GM12878 (cell line): ENCODE measurements at regions not wholly inside any gene's neighbourhood (a gene's known extent, or its start where the extent isn't known, plus 50 kb on each side); places are given as distances from the start of the nearest gene placed in this dataset.

Experiments used
- ATAC-seq: fragments of 200-7000 bp; cut with Tn5 transposase; 3 replicates; pipeline ENCODE4 v1.9.1; 2020; ENCODE audit warnings: mild to moderate bottlenecking, moderate library complexity
- BruUV-seq: library from RNA; stranded (reverse); fragments of 400-500 nt; replicated peaks from 2 replicates; lab custom pipeline; 2021; lab: Mats Ljungman, UMichigan
- CTCF ChIA-PET: fragments of 300-600 bp; sonication (Branson Sonifier 250); formaldehyde crosslinking; extraction: SDS; loops from one replicate; lab custom pipeline; 2021; ENCODE audit warnings: inconsistent platforms; lab: Yijun Ruan, JAX
- POLR2A ChIA-PET: fragments of 350-600 bp; formaldehyde crosslinking; extraction: SDS; loops from one replicate; lab custom pipeline; 2021; ENCODE audit warnings: inconsistent platforms; lab: Charles Lee
- RAD21 ChIA-PET: fragments of 300-600 bp; sonication (Branson Sonifier 250); formaldehyde crosslinking; loops from one replicate; lab custom pipeline; 2023; ENCODE audit warnings: antibody characterized with exemption; ENCODE audit not compliant: unreplicated experiment; lab: Charles Lee
- SMC1A ChIA-PET: fragments of 300-600 bp; sonication (Branson Sonifier 250); formaldehyde crosslinking; loops from one replicate; lab custom pipeline; 2023; ENCODE audit not compliant: unreplicated experiment, uncharacterized antibody; lab: Charles Lee
- DNase-seq: peaks from one replicate; pipeline ENCODE4 v3.0.0-alpha.2; 2011; ENCODE audit warnings: low read depth, low spot score
- FAIRE-seq: peaks from 3 replicates; lab custom pipeline; 2011; peaks lifted over from hg19 to GRCh38; lab: Jason Lieb, UNC
- H2AFZ ChIP-seq: 2 replicates; pipeline ENCODE4 v1.6.0; 2011; ENCODE audit warnings: low read depth, low read length, control low read depth; ENCODE audit not compliant: control insufficient read depth
- H3K27ac ChIP-seq: 2 replicates; pipeline ENCODE4 v1.5.1; 2011; ENCODE audit warnings: control low read depth; ENCODE audit not compliant: control insufficient read depth, insufficient read depth
- H3K27me3 ChIP-seq, 2 experiments: replicated peaks in 1 of 2; 2 replicates each; pipeline versions ENCODE4 v1.6.0 to v1.6.1; 2011; ENCODE audit warnings: low read length in 1 of 2; ENCODE audit not compliant: control insufficient read depth in 2 of 2, insufficient read depth in 2 of 2
- H3K36me3 ChIP-seq, 2 experiments: 2 replicates each; pipeline ENCODE4 v1.5.1; 2011; ENCODE audit warnings: low read length in 1 of 2; ENCODE audit not compliant: control insufficient read depth in 2 of 2, insufficient read depth in 2 of 2
- H3K4me1 ChIP-seq: 2 replicates; pipeline ENCODE4 v1.6.1; 2011; ENCODE audit warnings: mild to moderate bottlenecking, low read length, moderate library complexity, mixed read lengths; ENCODE audit not compliant: control insufficient read depth, insufficient read depth
- H3K4me2 ChIP-seq: 2 replicates; pipeline ENCODE4 v1.6.0; 2011; ENCODE audit warnings: control low read depth; ENCODE audit not compliant: control insufficient read depth, insufficient read depth
- H3K4me3 ChIP-seq: fragments of 200-600 bp; sonication (generic); 2 replicates; pipeline ENCODE4 v1.5.1; 2016
- H3K79me2 ChIP-seq: 2 replicates; pipeline ENCODE4 v1.6.0; 2011; ENCODE audit warnings: low read length; ENCODE audit not compliant: control insufficient read depth, insufficient read depth
- H3K9ac ChIP-seq: 2 replicates; pipeline ENCODE4 v1.8.0; 2011; ENCODE audit warnings: low read length, control low read depth, mixed read lengths; ENCODE audit not compliant: control insufficient read depth, insufficient read depth
- H3K9me3 ChIP-seq: replicated peaks from 3 replicates; pipeline ENCODE4 v1.5.1; 2011; ENCODE audit warnings: mild to moderate bottlenecking, low read length; ENCODE audit not compliant: control insufficient read depth, insufficient read depth
- H4K20me1 ChIP-seq: 2 replicates; pipeline ENCODE4 v1.6.0; 2011; ENCODE audit not compliant: control insufficient read depth, insufficient read depth
- BCL3 ChIP-seq: IDR thresholded peaks from 2 replicates; pipeline ENCODE4 v1.6.1; 2011; ENCODE audit warnings: borderline replicate concordance, low read depth, mild to moderate bottlenecking, moderate library complexity, low read length; ENCODE audit not compliant: insufficient read depth, poor library complexity, severe bottlenecking
- BMI1 ChIP-seq: fragments of 450-650 bp; IDR thresholded peaks from 2 replicates; pipeline ENCODE4 v1.6.1; 2016; ENCODE audit warnings: mild to moderate bottlenecking, moderate library complexity, borderline replicate concordance
- CREB1 ChIP-seq: IDR thresholded peaks from 2 replicates; pipeline ENCODE4 v1.6.1; 2012; ENCODE audit warnings: low read depth, mild to moderate bottlenecking, inconsistent platforms
- ESRRA ChIP-seq: IDR thresholded peaks from 2 replicates; pipeline ENCODE4 v1.6.1; 2012; ENCODE audit warnings: mild to moderate bottlenecking, low read length, improper control_type of control experiment
- IRF5 ChIP-seq: fragments of 450-650 bp; IDR thresholded peaks from 2 replicates; pipeline ENCODE4 v1.6.1; 2017; ENCODE audit warnings: borderline replicate concordance
- PAX5 ChIP-seq: IDR thresholded peaks from 2 replicates; pipeline ENCODE4 v1.6.1; 2011; ENCODE audit warnings: low read depth, low read length, borderline replicate concordance
- RAD21 ChIP-seq: IDR thresholded peaks from 2 replicates; pipeline ENCODE4 v1.6.1; 2011; ENCODE audit warnings: mild to moderate bottlenecking, low read depth, low read length, moderate library complexity; ENCODE audit not compliant: insufficient read depth
- TARDBP ChIP-seq: IDR thresholded peaks from 2 replicates; pipeline ENCODE4 v1.6.1; 2016; ENCODE audit warnings: borderline replicate concordance
- YY1 ChIP-seq: IDR thresholded peaks from 2 replicates; pipeline ENCODE4 v1.6.1; 2011; ENCODE audit warnings: low read depth, mild to moderate bottlenecking, low read length
- ZNF592 ChIP-seq: fragments of 450-650 bp; IDR thresholded peaks from 2 replicates; pipeline ENCODE4 v1.6.1; 2017; ENCODE audit warnings: mild to moderate bottlenecking, moderate library complexity
- WGBS: methylation state at CpG from one replicate; pipeline ENCODE4 v1.1.6; 2016; ENCODE audit warnings: low lambda C conversion rate; ENCODE audit not compliant: insufficient replicate concordance, insufficient coverage; ENCODE audit errors: missing lambda C conversion rate; 5-methylcytosine and 5-hydroxymethylcytosine counted together
- in situ Hi-C: fragments of 300-500 bp; cut with MboI; formaldehyde crosslinking; loops from 9 replicates; pipeline ENCODE4 v1.14.3; 2018; ENCODE audit warnings: mixed read lengths
- intact Hi-C: fragments of 100-400 bp; cut with micrococcal nuclease; formaldehyde crosslinking; loops from one replicate; pipeline ENCODE4 v1.14.2; 2022; ENCODE audit not compliant: unreplicated experiment
- TF ChIP-seq, protein P1 (sequence below): fragments of 450-650 bp; IDR thresholded peaks from 2 replicates; pipeline ENCODE4 v1.6.1; 2018; ENCODE audit warnings: borderline replicate concordance, mild to moderate bottlenecking; ENCODE audit not compliant: partially characterized antibody
- TF ChIP-seq, protein P2 (sequence below): IDR thresholded peaks from 2 replicates; pipeline ENCODE4 v1.6.1; 2012; ENCODE audit warnings: low read length, inconsistent platforms

DNA sequence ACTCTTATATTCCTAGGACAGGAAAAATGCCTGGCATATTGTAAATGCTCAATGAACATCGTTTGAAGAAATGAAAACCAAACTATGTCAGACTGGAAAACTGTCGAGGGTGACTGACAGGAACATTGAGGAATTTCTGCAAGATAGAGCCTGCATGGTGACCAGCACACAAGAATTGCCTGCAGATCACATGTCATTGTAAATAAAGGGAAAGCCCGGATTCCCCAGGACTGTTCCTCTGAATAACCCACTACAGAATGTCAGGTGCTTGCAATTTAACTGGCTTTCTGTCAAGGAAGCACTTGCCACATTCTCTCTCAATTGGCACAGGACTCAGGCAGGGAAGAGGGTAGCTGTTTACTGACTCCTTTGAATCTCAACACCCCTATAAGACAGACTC, 129.0 kb upstream of the REG3G start:
- H2AFZ ChIP-seq, result no peak overlapping the region
- BruUV-seq, result no TSS peak
- H3K9me3 ChIP-seq, result no peaks in the 10 kb centered on the region
- FAIRE-seq (no peak), ATAC-seq (no peak), DNase-seq (no peak)
- no peaks in the 10 kb centered on the region for H3K27me3 ChIP-seq
- H4K20me1 ChIP-seq, result no peaks in the 10 kb centered on the region
- no peak overlapping the region for H3K4me2 ChIP-seq
- no peaks in the 10 kb centered on the region for H3K4me1 ChIP-seq
- intact Hi-C loops (no loop called here), in situ Hi-C loops (no loop called here)
- ChIA-PET RAD21 (interaction anchor here (0.6 kb wide), 1 partner anchor 281 kb away, joined by 3 read pairs; no protein-coding TSS in a partner anchor), POLR2A (no interaction called here), SMC1A (interaction anchor here (0.8 kb wide), 1 partner anchor 211 kb away, joined by 3 read pairs; no protein-coding TSS in a partner anchor), CTCF (no interaction called here)
- H3K36me3 ChIP-seq, result no peaks in the 10 kb centered on the region
- WGBS, result 0% methylated on average over 3 of the region's 3 CpGs
- no peak overlapping the region for H3K9ac ChIP-seq
- H3K4me3 ChIP-seq, result no peak overlapping the region
- H3K27ac ChIP-seq, result no peak overlapping the region
- H3K79me2 ChIP-seq, result no peaks in the 10 kb centered on the region
- TF ChIP-seq BMI1, result no peak
- TF ChIP-seq IRF5, result no peak
- no peak for TF ChIP-seq PAX5
- TF ChIP-seq ESRRA, result no peak
- TF ChIP-seq YY1, result no peak
- no peak for TF ChIP-seq BCL3
- TF ChIP-seq TARDBP, result no peak
- TF ChIP-seq, protein P1, sequence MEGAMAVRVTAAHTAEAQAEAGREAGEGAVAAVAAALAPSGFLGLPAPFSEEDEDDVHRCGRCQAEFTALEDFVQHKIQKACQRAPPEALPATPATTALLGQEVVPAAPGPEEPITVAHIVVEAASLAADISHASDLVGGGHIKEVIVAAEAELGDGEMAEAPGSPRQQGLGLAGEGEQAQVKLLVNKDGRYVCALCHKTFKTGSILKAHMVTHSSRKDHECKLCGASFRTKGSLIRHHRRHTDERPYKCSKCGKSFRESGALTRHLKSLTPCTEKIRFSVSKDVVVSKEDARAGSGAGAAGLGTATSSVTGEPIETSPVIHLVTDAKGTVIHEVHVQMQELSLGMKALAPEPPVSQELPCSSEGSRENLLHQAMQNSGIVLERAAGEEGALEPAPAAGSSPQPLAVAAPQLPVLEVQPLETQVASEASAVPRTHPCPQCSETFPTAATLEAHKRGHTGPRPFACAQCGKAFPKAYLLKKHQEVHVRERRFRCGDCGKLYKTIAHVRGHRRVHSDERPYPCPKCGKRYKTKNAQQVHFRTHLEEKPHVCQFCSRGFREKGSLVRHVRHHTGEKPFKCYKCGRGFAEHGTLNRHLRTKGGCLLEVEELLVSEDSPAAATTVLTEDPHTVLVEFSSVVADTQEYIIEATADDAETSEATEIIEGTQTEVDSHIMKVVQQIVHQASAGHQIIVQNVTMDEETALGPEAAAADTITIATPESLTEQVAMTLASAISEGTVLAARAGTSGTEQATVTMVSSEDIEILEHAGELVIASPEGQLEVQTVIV, result no peak
- no peak for TF ChIP-seq CREB1
- TF ChIP-seq ZNF592, result no peak
- no peak for TF ChIP-seq RAD21
- TF ChIP-seq, protein P2, sequence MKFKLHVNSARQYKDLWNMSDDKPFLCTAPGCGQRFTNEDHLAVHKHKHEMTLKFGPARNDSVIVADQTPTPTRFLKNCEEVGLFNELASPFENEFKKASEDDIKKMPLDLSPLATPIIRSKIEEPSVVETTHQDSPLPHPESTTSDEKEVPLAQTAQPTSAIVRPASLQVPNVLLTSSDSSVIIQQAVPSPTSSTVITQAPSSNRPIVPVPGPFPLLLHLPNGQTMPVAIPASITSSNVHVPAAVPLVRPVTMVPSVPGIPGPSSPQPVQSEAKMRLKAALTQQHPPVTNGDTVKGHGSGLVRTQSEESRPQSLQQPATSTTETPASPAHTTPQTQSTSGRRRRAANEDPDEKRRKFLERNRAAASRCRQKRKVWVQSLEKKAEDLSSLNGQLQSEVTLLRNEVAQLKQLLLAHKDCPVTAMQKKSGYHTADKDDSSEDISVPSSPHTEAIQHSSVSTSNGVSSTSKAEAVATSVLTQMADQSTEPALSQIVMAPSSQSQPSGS, result no peak
